Spleen (tissue), 7 donors: ENCODE measurements at regions not wholly inside any gene's neighbourhood (a gene's known extent, or its start where the extent isn't known, plus 50 kb on each side); places are given as distances from the start of the nearest gene placed in this dataset.

Experiments
- POLR2A ChIP-seq, 3 donors: fragments of 450-650 bp; IDR thresholded peaks; one replicate each; pipeline ENCODE4 v1.5.1; 2017; ENCODE audit warnings: antibody characterized with exemption in 3 of 3, mild to moderate bottlenecking in 1 of 3
- TF ChIP-seq, protein P1 (sequence below), 11 experiments: fragments of 200-600 bp in 7 of 11; fragments of 450-650 bp in 4 of 11; sonication (generic) in 4 of 11; IDR thresholded peaks in 8 of 11; conservative IDR thresholded peaks in 3 of 11; 1 replicate in 7 of 11; 2 replicates in 4 of 11; pipeline versions ENCODE4 v1.4.0 to v1.8.0; 2016 to 2021; ENCODE audit warnings: antibody characterized with exemption in 11 of 11, inconsistent platforms in 4 of 11, mild to moderate bottlenecking in 1 of 11
- donor health status: DM: no; HTN: no; CAD: no; lungs with moderate emphysema.
- donor health status: DM: no; HTN: no; CAD: no.
- donor health status: DM: no; HTN: no; CAD: no.

DNA sequence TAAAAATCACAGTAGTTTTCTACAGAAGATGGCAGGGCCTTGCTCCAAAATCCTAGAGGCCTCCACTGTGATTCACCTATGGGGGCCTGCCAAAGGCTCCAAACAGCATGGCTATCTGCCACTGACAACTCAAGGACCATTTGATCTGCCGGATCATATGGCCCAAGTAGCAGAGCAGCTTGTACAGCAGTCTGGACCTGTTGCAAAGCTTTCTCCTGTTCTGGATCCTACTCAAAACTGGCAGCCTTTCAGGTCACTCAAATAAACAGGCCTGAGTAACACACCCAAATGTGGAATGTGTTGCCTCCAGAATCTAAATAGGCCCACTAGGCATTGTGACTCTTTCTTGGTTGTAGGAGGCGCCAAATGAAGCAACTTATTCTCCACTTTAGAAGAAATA, 1049.3 kb downstream of the PCDH9 start:
- TF ChIP-seq, protein P1, sequence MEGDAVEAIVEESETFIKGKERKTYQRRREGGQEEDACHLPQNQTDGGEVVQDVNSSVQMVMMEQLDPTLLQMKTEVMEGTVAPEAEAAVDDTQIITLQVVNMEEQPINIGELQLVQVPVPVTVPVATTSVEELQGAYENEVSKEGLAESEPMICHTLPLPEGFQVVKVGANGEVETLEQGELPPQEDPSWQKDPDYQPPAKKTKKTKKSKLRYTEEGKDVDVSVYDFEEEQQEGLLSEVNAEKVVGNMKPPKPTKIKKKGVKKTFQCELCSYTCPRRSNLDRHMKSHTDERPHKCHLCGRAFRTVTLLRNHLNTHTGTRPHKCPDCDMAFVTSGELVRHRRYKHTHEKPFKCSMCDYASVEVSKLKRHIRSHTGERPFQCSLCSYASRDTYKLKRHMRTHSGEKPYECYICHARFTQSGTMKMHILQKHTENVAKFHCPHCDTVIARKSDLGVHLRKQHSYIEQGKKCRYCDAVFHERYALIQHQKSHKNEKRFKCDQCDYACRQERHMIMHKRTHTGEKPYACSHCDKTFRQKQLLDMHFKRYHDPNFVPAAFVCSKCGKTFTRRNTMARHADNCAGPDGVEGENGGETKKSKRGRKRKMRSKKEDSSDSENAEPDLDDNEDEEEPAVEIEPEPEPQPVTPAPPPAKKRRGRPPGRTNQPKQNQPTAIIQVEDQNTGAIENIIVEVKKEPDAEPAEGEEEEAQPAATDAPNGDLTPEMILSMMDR (IDR thresholded peaks at IDR 0.05 in 8 of 11, conservative IDR thresholded peaks at IDR 0.05 in 3 of 11) = no peak
- no peak for TF ChIP-seq POLR2A (IDR thresholded peaks at IDR 0.05)
